ENCODE measurements at regions not wholly inside any gene's neighbourhood (a gene's known extent, or its start where the extent isn't known, plus 50 kb on each side); places are given as distances from the start of the nearest gene placed in this dataset.
"Not testable (repeated sequence)": the region's sequence is repeated elsewhere in the genome, so short reads cannot be mapped to it uniquely, and the experiment has no call there.

- H3K4me1 ChIP-seq (ENCODE audit: insufficient read depth, low read length, poor library complexity, severe bottlenecking); H4K20me1 ChIP-seq (ENCODE audit: insufficient read depth, low read length); H3K9me3 ChIP-seq (ENCODE audit: low read length); CTCF ChIA-PET (ENCODE audit: unreplicated experiment); POLR2A ChIA-PET; H3K27ac ChIP-seq (ENCODE audit: low read depth, low read length, poor library complexity, severe bottlenecking); DNase-seq (ENCODE audit: low spot score); H3K79me2 ChIP-seq (ENCODE audit: insufficient read depth, low read depth, low read length); BruUV-seq (replicated peaks); H2AFZ ChIP-seq (ENCODE audit: low read length); H3K9me2 ChIP-seq (ENCODE audit: insufficient read depth, low read length); H3K4me3 ChIP-seq (ENCODE audit: low read depth, low read length, poor library complexity, severe bottlenecking); H3K36me3 ChIP-seq (ENCODE audit: insufficient read depth, low read length); H3K4me2 ChIP-seq (ENCODE audit: low read length); intact Hi-C loops (cut with micrococcal nuclease; ENCODE audit: unreplicated experiment): not testable (repeated sequence)
Observed at GRCh38 chr15:19964480-19964879, 577.1 kb downstream of the GOLGA6L6 start.

- POLR2A ChIA-PET, result no interaction called here
- DNase-seq (ENCODE audit: low spot score), result no peak
- no TSS peak for BruUV-seq (replicated peaks)
- Histone ChIP-seq H3K9me3 (ENCODE audit: low read length) (no peaks in the 10 kb centered on the region), H4K20me1 (ENCODE audit: insufficient read depth, low read length) (no peaks in the 10 kb centered on the region), H3K27ac (ENCODE audit: low read depth, low read length, poor library complexity, severe bottlenecking) (no peak overlapping the region), H3K9me2 (ENCODE audit: insufficient read depth, low read length) (no peaks in the 10 kb centered on the region), H3K36me3 (ENCODE audit: insufficient read depth, low read length) (no peaks in the 10 kb centered on the region), H2AFZ (ENCODE audit: low read length) (no peak overlapping the region), H3K79me2 (ENCODE audit: insufficient read depth, low read depth, low read length) (no peaks in the 10 kb centered on the region), H3K4me1 (ENCODE audit: insufficient read depth, low read length, poor library complexity, severe bottlenecking) (no peaks in the 10 kb centered on the region), H3K4me2 (ENCODE audit: low read length) (no peak overlapping the region), H3K4me3 (ENCODE audit: low read depth, low read length, poor library complexity, severe bottlenecking) (no peak overlapping the region)
- no peak for TF ChIP-seq EZH2phosphoT487 (IDR thresholded peaks at IDR 0.05; ENCODE audit: borderline replicate concordance, low read depth, low read length)
- no peak for TF ChIP-seq CTCF (conservative IDR thresholded peaks at IDR 0.05; ENCODE audit: low read length)
- CTCF ChIA-PET (ENCODE audit: unreplicated experiment), result no interaction called here
- intact Hi-C loops (cut with micrococcal nuclease; ENCODE audit: unreplicated experiment), result no loop called here
Observed at GRCh38 chr15:19956124-19956796, 585.3 kb downstream of the GOLGA6L6 start.

GRCh38 chr15:19944261-19944888 is 597.2 kb downstream of the GOLGA6L6 start:
- no TSS peak for BruUV-seq (replicated peaks)
- H4K20me1 ChIP-seq (ENCODE audit: insufficient read depth, low read length), result no peaks in the 10 kb centered on the region
- TF ChIP-seq CTCF (conservative IDR thresholded peaks at IDR 0.05; ENCODE audit: low read length), result no peak
- TF ChIP-seq EZH2phosphoT487 (IDR thresholded peaks at IDR 0.05; ENCODE audit: borderline replicate concordance, low read depth, low read length), result no peak
- ChIA-PET CTCF (ENCODE audit: unreplicated experiment) (no interaction called here), POLR2A (no interaction called here)
- no peaks in the 10 kb centered on the region for H3K79me2 ChIP-seq (ENCODE audit: insufficient read depth, low read depth, low read length)
- no peak for DNase-seq (ENCODE audit: low spot score)
- no peak overlapping the region for H3K4me3 ChIP-seq (ENCODE audit: low read depth, low read length, poor library complexity, severe bottlenecking)
- no peak overlapping the region for H2AFZ ChIP-seq (ENCODE audit: low read length)
- no peak overlapping the region for H3K4me2 ChIP-seq (ENCODE audit: low read length)
- H3K9me2 ChIP-seq (ENCODE audit: insufficient read depth, low read length), result no peaks in the 10 kb centered on the region
- no peaks in the 10 kb centered on the region for H3K4me1 ChIP-seq (ENCODE audit: insufficient read depth, low read length, poor library complexity, severe bottlenecking)
- no peak overlapping the region for H3K27ac ChIP-seq (ENCODE audit: low read depth, low read length, poor library complexity, severe bottlenecking)
- no peaks in the 10 kb centered on the region for H3K36me3 ChIP-seq (ENCODE audit: insufficient read depth, low read length)
- intact Hi-C loops (cut with micrococcal nuclease; ENCODE audit: unreplicated experiment), result no loop called here
- no peaks in the 10 kb centered on the region for H3K9me3 ChIP-seq (ENCODE audit: low read length)
